ENCODE measurements at regions not wholly inside any gene's neighbourhood (a gene's known extent, or its start where the extent isn't known, plus 50 kb on each side); places are given as distances from the start of the nearest gene placed in this dataset.

DNA sequence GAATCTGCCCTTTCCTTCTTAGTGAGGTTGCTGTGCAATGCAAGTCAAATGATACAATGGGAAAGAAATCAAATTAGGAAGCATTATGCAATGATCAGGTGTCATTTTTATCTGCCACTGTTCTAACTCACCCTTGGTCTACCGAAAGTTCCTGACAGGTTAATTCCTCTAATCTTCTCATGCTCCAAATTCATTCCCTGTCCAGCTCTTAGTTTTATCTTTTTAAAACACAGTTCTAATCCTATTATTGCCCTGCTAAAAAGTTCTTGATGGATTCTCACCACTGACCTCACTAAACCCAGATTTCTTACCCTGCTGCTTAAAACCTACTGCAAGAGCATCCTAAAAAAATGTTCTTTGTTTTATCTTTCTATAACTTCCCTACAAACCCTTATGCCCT, 1000.9 kb downstream of the CDH18 start:
- no peak for DNase-seq

DNA sequence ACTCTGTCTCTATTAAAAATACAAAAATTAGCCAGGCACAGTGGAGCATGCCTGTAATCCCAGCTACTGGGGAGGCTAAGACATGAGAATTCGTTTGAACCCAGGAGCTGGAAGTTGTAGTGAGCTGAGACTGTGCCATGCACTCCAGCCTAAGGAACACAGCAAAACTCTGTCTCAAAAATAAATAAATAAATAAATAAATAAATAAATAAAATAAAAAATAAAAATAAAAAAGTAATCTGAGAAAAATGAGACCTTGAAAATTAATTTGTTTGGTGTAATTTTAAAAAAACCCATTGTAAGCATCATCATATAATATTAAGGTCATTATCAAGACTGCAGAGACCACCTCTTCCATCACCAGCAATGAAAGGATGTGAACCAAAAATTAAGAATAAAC, 997.1 kb downstream of the CDH18 start:
- no peak for DNase-seq

DNA sequence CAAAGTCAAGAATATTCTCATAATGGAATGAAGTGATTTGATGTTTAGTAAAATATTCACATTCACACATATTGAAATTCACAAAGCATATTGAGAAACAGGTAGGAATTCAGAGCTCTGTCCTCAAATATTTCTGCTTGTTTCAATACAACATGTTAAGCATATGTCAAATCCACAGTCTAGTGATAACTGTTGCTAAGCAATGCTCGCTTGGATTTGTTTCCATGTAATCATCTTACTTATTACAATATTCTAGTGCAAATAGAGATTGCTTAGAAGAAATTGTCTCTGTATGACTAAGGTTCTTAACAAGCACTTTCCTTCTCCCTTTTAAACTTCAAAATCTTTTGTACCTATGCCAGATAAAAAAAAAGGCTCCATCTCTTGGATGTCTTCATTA, 995.7 kb downstream of the CDH18 start:
- no peak for DNase-seq

DNA sequence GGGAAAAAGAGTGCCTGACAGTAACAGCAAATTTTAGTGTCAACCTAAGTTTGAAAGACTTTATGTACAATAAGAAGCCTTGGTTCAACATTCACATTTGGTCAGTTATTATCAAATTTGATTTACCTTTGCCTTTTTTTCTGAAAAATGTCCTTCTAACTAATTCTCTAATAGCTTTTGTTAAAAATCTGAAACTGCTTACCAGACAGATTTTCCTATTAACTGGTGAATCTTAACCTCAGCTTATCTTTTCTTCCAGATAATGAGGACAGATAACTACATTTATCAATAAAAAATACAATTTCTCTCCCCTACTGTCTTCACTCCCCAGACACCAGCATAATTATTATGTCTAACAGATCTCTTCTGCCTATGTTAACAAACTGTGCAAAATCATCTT, 988.5 kb downstream of the CDH18 start:
- DNase-seq, result no peak

DNA sequence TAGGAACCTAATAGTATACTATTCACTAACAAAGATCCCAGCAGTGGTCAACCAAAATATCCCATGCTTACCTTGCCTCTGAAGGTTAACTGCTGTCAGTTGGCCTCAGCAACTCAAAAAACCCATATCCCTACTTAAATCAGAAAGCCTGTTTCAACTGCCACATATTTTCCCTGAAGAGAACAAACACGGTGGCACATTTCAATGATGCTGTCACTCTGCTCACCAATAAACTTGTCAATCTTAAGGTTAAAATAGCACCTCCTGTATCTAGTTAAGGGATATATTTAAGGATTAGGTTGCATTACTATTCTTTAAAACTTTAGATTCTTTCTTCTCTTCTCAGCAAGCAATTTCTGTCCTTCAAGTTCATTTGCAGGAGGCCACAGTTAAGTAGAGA, 986.9 kb downstream of the CDH18 start:
- no peak for DNase-seq

DNA sequence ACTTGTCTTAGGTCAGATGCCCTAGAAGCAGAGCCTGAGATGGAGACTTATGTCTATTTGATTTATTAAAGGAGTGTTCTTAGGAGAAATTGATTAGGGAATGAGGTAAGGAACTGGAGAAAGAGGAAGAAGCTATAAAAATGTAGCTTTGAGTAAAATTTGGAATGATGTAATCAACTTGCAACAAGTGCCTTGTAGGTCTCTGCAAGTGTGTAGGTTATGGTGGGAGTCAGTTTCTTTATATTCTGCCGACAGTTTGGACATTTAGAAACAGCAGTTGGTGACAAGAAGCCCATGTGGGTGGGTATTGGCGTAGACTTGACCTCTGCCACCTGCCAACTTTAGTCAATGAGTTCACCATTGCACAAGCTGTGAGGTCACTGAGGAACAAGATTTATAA, 986.5 kb downstream of the CDH18 start:
- DNase-seq, result no peak

DNA sequence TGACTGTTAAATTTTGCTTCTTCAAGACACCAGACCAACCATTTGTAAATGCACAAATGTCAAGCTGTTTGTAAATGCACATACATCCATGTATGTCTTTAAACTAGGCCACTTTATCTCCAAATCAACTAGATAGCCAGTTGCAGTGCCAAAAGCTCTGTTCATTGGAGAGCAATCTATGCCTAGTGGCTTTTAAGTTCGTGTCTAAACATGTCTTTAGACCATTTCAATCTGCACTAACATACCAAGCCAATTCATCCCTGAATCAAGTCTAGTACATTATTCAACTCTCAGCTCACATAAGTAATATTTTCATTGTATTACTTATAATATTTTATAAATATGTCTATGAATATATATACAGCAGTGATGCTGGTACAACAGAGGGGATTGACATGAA, 985.9 kb downstream of the CDH18 start:
- DNase-seq, result no peak

DNA sequence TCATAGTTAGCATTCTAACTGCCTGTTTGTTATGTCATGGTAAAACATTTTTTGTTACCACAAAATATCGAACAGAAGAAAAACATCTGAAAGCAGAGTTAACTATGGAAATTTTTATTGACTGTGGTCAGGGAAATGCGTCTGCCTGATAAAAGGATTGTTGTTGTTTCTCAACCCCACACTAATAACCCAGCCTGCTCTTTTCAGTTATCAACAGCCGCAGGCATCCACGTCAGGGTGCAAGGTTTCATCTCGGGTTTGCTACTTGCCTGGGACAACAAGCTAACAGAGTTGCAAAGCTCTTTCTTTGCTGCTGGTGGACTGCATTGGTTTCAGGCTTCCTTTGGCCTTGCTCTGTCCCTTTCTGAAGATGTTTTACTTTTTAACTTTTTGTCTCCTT, 969.2 kb downstream of the CDH18 start:
- DNase-seq, result no peak

DNA sequence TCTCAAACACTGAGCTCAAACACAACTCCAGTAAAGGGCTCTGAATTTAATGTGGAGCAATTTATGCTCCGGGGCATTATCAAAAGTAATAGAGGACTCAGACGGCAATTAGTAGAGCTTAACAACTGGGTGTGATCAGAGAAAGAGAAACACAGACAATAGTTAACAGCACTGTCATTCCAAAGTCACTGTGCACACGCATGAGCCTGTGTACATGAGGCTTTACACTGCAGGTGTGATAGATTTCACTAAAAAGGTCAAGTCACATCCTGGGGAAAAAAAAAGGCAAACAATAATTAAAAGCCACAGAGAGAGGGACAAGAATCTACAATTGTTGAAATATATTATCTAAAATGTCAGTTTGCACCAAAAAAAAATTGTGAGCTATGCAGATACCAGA, 956.5 kb downstream of the CDH18 start:
- DNase-seq, result no peak

DNA sequence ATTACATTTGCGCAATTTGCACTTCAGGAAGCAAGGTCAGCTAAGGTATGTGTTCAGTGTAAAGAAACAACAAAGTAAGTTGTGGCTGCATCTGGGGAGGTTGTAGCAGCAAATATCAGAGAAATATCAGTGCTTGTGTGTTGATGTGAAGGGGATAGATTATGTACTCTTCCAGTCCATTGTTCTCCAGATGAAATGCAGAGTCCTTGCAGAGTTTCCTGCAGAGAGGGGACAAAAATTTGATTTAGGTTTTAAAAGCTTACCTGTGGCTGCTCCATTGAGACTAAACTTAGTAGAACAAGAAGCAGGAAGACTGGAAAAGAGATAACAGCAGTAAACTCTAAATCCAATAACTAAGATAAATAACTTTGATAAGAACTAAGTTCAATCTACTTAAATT, 952.2 kb downstream of the CDH18 start:
- DNase-seq, result no peak

DNA sequence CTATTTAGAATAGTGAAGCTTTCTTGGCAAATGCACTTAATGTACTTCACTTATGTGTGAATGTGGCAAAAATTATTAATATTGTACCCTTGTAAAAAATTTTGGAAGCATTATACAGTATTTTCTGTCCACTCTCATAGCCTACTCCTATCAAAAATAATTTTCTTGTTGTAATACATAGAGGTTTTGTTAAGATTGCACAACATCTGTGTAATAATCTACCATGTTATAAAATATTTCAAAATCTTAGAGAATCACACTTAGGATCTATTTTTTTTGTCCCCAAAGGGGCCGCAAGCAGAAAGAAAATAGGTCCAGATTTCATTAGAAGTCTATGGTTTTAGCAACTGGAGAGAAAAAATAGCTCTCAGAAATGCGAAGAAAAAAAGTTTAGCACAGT, 945.9 kb downstream of the CDH18 start:
- no peak for DNase-seq

DNA sequence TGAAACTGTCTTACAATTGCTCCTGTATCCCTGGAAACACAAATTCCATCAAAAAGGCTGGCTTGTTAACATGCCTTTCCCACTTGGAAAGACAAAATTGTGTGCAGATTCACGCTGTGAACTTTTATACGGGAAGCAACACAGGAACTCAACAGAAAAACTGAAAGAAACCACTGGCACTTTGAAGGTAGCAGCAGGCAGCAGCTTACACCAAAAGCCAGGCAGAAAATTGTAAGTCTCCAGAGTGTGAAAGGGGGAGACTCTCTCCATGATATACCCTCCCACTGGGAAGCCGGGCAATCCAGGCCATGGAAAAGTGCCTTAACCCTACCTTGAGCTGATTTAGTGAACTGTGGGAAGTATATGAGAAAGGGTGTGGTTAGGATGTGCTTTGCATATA, 943.7 kb downstream of the CDH18 start:
- DNase-seq, result no peak

DNA sequence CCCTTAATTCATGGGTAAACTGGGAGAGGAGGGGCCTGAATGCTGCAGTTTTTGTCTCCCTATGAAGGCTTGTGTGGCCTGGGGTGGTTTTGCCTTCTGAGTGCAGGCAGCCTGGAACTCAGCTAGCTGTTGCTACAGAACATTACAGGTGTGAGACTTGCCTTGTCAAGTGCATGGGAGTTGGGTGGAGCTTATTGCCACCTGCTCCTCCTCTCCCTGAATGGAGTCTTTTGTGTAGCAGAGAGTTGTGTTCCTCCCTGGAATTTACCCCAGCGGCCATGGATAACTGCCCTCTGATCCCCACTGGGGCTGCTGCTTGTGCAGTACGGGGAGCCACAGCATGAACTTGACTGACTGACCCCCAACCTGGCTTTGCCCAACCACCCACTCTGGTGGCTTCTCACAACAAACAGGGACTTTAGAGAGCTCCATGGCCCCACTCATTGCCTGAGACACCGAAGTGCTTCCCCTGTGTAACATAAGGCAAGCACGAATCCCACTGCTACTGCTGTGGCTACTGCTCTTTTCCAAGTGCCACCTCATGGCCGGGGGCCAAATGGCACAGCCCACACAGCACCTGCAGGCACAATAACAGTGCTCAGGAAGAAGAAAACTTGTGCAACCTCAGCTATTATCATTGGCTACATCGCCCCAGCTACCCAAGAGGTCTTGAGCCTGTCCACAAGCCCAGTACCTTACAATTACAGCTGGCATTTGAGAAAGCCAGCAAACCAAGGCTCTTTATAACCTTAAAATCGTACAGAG, 942.9 kb downstream of the CDH18 start:
- DNase-seq, result no peak

DNA sequence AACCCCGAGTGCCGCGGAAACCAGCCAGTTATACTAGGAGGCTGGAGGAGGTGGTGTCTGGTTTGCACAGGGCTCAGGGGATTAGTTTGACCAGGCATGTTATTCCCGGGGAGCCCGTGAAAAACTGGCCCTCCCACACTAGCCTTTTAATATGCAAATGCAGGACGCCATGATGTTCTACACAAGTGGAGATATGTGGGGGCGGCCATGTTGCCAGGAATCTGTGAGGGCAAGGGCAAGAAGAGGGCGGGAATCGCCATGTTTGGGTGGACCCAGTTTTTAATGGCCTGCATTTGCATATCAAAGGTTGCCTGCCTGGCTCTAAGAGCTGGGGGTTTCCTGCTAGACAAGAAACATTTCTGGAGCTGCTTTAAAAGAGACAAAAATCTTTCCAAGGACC, 940.7 kb downstream of the CDH18 start:
- DNase-seq, result no peak

DNA sequence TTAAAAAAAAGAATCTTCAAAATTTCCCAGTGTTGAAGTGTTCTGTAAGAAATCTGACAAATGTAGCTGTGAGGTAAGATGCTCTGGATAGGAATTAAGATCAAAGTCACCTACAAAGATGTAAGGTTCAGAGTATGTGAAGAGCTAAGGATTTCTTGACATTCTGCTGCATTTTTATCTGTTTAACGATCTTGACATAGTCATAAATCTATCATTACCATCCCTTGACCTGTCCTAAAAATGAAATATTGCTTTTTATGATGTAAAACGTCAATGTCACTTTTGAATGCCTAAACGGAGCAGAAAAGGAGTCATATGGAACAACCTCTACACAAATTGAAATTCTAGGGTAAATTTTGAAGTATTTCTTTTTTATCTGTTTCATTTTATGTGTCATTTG, 939.3 kb downstream of the CDH18 start:
- DNase-seq, result no peak

DNA sequence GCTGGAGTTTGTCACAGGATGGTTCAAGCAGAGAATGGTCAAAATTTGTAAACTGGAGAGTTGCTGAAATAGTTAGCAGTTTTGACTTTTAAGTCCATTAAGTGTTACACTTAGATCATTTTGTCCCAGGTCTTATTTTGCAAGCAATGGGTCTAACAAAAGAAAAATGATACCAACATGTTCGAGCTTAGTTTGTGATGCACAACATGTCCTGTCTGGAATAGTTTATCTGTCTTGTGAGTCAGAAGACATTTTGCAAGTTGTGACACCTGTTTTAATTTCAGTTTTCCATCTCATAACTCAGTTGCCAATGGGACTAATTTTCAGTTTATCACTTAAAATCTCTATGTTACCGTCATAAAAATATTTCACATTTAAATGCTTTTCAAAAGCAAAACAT, 929.8 kb downstream of the CDH18 start:
- no peak for DNase-seq

DNA sequence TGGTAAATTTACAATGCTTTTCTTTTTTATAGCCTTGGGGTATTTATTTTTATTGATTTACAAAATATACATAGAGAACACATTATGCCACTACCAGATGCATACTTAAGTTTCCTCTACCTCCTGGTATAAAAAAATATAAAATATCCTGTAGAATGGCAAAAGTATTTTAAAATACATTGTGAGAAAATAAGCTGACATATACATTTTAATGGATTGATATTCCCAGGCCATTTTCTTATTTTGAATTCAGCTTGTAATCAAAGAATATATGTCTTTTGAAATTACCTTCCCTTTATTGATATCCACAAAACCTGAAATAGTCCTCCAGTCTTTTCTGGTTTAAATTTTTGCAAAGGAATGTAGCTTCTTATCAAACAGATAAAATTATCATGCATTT, 923.9 kb downstream of the CDH18 start:
- DNase-seq, result no peak

DNA sequence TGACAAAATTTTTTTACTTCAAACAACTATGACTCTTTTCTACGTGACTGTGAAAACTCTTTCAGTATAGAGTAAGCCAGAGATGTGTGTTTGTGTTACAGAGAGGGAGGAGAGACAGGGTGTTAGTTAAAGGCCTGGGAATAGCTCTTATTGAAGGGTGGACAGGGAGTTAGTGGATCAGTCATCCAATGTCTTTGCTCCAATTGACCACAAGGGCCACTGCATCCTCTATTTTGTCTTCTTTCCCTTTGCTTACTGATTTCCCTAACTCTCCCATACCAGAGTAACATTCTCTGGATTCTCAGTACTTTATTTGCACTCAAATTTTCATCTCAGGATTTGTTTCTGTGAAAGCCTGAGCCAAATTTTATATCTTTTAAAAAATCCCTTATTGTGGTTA, 920.3 kb downstream of the CDH18 start:
- DNase-seq, result no peak

DNA sequence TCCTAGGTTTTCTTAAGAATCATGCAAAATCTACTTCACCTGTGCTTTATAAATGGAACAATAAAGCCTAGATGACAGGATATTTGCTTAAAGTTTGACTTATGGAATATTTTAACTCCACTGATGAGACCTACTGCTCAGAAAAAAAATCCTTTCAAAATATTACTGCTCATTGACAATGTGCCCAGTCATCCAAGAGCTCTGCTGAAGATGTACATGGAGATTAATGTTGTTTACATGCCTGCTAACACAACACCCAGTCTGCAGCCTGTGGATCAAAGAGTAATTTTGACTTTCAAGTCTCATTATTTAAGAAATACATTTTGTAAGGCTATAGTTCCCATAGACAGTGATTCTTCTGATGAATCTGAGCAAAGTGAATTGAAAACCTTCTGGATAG, 889.6 kb downstream of the CDH18 start:
- no peak for DNase-seq

DNA sequence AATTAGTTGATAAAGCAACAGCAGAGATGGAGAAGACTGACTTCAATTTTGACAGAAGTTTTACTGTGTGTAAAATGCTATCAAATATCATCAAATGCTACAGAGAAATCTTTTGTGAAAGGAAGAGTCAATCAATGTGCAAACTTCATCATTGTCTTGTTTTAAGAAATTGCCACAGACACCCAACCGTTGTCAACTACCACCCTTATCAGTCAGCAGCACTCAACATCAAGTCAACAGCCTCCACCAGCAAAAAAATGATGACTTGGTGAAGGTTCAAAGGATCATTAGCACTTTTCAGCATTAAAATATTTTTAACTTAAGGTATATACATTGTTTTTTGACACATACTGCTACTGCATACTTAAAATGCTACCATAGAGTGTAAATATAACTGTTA, 888.8 kb downstream of the CDH18 start:
- DNase-seq, result no peak

DNA sequence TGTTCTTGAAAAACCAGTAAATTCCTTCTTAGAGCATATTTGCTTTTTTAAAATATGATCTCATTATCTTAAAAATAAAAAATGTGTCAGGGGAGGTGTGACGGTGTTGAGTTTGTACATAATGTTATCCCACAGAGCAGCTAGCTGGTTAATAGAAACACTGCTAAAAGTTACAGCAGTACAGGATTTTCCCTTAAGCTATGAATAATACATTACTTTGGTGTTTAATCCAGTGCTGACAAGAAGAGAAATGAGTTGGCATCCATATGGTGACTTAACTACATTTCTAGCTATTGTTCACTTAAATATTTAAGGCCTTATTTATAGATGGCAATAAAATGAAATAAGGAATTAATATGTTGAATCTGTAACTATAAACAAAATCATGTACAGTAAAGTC, 883.1 kb downstream of the CDH18 start:
- no peak for DNase-seq

DNA sequence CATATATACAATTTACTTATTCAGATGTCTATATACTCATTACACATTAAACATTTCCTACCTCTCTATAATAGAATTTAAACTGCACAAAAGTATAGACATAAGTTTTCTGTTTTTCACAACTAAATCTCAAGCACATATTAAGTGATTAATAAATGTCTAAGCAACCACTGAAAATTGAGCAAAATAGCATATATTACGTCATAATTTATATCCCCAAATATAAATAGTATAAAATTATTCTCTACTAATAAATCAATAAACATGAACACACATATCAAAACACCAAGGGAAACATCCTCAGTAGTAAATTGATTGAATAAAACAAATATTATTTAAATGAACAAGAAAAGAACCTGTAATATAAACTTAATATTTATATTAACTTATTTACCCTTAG, 865.1 kb downstream of the CDH18 start:
- no peak for DNase-seq

DNA sequence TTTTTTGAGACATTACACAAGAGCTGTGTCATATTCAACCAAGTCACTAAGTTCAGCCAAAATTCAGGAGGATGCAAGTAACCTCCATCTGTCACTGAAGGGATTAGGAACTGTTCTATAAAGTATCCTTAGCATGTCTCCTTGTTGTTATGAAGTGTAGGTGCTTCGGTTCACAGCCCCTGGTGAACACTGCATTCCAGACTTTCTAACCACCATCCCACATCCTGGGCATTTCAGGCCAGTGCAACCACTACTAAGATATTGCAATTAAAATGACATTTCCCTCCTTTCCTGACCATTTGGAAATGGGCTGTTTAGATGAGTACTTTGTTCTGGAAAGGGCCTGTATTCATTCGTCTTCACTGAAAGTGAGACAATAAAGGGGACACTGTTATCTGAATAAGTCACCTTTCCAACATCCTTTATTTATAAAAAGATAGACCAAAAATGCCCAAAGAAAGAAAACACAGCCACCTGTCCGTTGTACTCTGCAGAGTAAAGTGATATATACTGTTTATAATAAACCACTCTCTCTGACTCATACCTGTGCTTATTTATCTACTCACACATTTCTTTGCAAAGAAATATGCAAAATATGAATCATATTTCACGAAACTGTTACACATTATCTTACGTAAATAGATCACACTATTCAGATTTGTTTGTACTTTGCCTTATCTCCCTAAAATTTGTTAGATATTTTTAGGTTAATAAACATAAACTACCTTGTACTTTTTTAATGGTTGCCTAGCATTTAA, 861.9 kb downstream of the CDH18 start:
- no peak for DNase-seq

DNA sequence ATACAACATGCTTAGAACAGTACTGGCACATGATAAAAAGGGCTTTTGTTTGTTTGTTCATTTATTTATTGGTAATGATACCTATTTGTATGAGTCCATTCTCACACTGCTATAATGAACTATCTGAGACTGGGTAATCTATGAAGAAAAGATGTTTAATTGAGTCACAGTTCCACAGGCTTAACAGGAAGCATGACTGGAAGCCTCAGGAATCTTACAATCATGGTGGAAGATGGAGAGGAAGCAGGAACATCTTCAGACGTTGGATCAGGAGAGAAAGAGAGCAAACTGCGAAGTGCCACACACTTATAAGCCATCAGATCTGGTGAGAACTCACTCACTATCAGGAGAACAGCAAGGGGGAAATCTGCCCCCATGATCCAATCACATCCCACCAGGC, 847.7 kb downstream of the CDH18 start:
- DNase-seq, result no peak
